DND-41 (cell line): ENCODE measurements at regions not wholly inside any gene's neighbourhood (a gene's known extent, or its start where the extent isn't known, plus 50 kb on each side); places are given as distances from the start of the nearest gene placed in this dataset.

Experiments used
- ATAC-seq: fragments of 200-7000 bp; cut with Tn5 transposase; 3 replicates; pipeline ENCODE4 v1.9.1; 2021; ENCODE audit warnings: low read depth; ENCODE audit not compliant: insufficient read depth
- DNase-seq: peaks from one replicate; pipeline ENCODE4 v3.0.0-alpha.2; 2020
- H2AFZ ChIP-seq: 2 replicates; pipeline ENCODE4 v1.6.0; 2012; ENCODE audit warnings: low read depth, low read length
- H3K27ac ChIP-seq: 2 replicates; pipeline ENCODE4 v1.5.1; 2012; ENCODE audit warnings: low read length, inconsistent platforms
- H3K27me3 ChIP-seq: fragments of 200-600 bp; sonication (generic); 2 replicates; pipeline ENCODE4 v1.6.0; 2012; ENCODE audit warnings: low read length, mild to moderate bottlenecking, inconsistent platforms; ENCODE audit not compliant: insufficient read depth, poor library complexity
- H3K36me3 ChIP-seq: 2 replicates; pipeline ENCODE4 v1.5.1; 2012; ENCODE audit warnings: low read length, inconsistent platforms; ENCODE audit not compliant: insufficient read depth
- H3K4me1 ChIP-seq: 2 replicates; pipeline ENCODE4 v1.5.1; 2012; ENCODE audit warnings: mild to moderate bottlenecking, low read length; ENCODE audit not compliant: insufficient read depth
- H3K4me2 ChIP-seq: 2 replicates; pipeline ENCODE4 v1.6.0; 2012; ENCODE audit warnings: mild to moderate bottlenecking, moderate library complexity, low read length, inconsistent platforms; ENCODE audit not compliant: insufficient read depth
- H3K4me3 ChIP-seq, 2 experiments: fragments of 200-600 bp in 1 of 2; shearing (Covaris generic) in 1 of 2; 2 replicates each; pipeline ENCODE4 v1.5.1; 2012 to 2016; ENCODE audit warnings: inconsistent platforms in 2 of 2, low read length in 2 of 2, mild to moderate bottlenecking in 2 of 2, low read depth in 1 of 2, moderate library complexity in 1 of 2
- H3K79me2 ChIP-seq: 2 replicates; pipeline ENCODE4 v1.6.0; 2012; ENCODE audit warnings: low read length, inconsistent platforms; ENCODE audit not compliant: insufficient read depth
- H3K9ac ChIP-seq: 2 replicates; pipeline ENCODE4 v1.6.0; 2012; ENCODE audit warnings: low read depth, mild to moderate bottlenecking, inconsistent platforms, low read length, moderate library complexity
- H3K9me3 ChIP-seq: 2 replicates; pipeline ENCODE4 v1.5.1; 2012; ENCODE audit warnings: low read length, moderate library complexity, mild to moderate bottlenecking, inconsistent platforms; ENCODE audit not compliant: insufficient read depth, severe bottlenecking
- H4K20me1 ChIP-seq: 2 replicates; pipeline ENCODE4 v1.6.0; 2012; ENCODE audit warnings: low read length; ENCODE audit not compliant: insufficient read depth
- EZH2 ChIP-seq: IDR thresholded peaks from 3 replicates; pipeline ENCODE4 v1.6.1; 2012; ENCODE audit warnings: borderline replicate concordance, low read depth, mild to moderate bottlenecking, moderate library complexity, low read length, inconsistent platforms; ENCODE audit not compliant: severe bottlenecking
- TF ChIP-seq, protein P1 (sequence below): IDR thresholded peaks from 2 replicates; pipeline ENCODE4 v1.5.1; 2012; ENCODE audit warnings: borderline replicate concordance, low read length, moderate library complexity, mild to moderate bottlenecking; ENCODE audit not compliant: poor library complexity, severe bottlenecking; ENCODE audit errors: extremely low read depth

GRCh38 chr16:65665586-65665985, 543.7 kb upstream of the CDH11 start:
- no peak overlapping the region for H3K9ac ChIP-seq
- H3K4me3 ChIP-seq: no peak overlapping the region
- no peaks in the 10 kb centered on the region for H3K36me3 ChIP-seq
- H3K9me3 ChIP-seq: no peaks in the 10 kb centered on the region
- TF ChIP-seq, protein P1, sequence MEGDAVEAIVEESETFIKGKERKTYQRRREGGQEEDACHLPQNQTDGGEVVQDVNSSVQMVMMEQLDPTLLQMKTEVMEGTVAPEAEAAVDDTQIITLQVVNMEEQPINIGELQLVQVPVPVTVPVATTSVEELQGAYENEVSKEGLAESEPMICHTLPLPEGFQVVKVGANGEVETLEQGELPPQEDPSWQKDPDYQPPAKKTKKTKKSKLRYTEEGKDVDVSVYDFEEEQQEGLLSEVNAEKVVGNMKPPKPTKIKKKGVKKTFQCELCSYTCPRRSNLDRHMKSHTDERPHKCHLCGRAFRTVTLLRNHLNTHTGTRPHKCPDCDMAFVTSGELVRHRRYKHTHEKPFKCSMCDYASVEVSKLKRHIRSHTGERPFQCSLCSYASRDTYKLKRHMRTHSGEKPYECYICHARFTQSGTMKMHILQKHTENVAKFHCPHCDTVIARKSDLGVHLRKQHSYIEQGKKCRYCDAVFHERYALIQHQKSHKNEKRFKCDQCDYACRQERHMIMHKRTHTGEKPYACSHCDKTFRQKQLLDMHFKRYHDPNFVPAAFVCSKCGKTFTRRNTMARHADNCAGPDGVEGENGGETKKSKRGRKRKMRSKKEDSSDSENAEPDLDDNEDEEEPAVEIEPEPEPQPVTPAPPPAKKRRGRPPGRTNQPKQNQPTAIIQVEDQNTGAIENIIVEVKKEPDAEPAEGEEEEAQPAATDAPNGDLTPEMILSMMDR: no peak
- no peak for TF ChIP-seq EZH2
- H3K79me2 ChIP-seq: no peaks in the 10 kb centered on the region
- H2AFZ ChIP-seq: no peak overlapping the region
- H4K20me1 ChIP-seq: no peaks in the 10 kb centered on the region
- H3K4me1 ChIP-seq: no peaks in the 10 kb centered on the region
- ATAC-seq: no peak
- no peaks in the 10 kb centered on the region for H3K27me3 ChIP-seq
- no peak overlapping the region for H3K4me2 ChIP-seq
- no peak overlapping the region for H3K27ac ChIP-seq
- no peak for DNase-seq

- Histone ChIP-seq H3K27me3 (no peaks in the 10 kb centered on the region), H3K9ac (no peak overlapping the region), H3K36me3 (no peaks in the 10 kb centered on the region), H3K4me2 (no peak overlapping the region), H4K20me1 (no peaks in the 10 kb centered on the region), H3K79me2 (no peaks in the 10 kb centered on the region), H3K4me3 (no peak overlapping the region), H3K27ac (no peak overlapping the region), H2AFZ (no peak overlapping the region), H3K9me3 (no peaks in the 10 kb centered on the region), H3K4me1 (no peaks in the 10 kb centered on the region)
- ATAC-seq (no peak), DNase-seq (no peak)
- TF ChIP-seq EZH2: no peak
- TF ChIP-seq, protein P1: no peak
Observed at GRCh38 chr16:65663774-65664173, 541.9 kb upstream of the CDH11 start.

DNA sequence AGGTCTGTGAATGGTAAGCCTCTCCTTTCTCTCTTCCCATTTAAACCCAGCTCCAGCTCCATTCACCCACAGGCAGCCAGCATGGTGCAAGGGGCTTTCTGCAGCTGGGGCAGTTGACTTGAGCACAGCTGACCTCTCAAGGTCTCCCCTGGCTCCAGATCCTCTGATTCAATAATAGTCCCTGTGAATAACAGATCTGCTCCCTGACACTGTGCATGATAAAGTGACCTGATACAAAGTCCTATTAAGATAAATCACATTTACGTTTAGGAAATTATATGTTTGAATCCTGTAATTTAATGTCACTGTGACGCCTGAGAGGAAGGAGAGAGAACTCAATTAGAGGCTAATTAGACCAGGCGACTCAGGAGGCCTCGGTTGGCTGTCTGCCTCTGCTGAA, 540.4 kb upstream of the CDH11 start:
- no peak overlapping the region for H2AFZ ChIP-seq
- H3K27me3 ChIP-seq: no peaks in the 10 kb centered on the region
- no peak for ATAC-seq
- H3K4me2 ChIP-seq: no peak overlapping the region
- no peaks in the 10 kb centered on the region for H3K4me1 ChIP-seq
- no peaks in the 10 kb centered on the region for H4K20me1 ChIP-seq
- H3K4me3 ChIP-seq: no peak overlapping the region
- H3K36me3 ChIP-seq: no peaks in the 10 kb centered on the region
- no peak overlapping the region for H3K9ac ChIP-seq
- TF ChIP-seq, protein P1: no peak
- TF ChIP-seq EZH2: no peak
- H3K79me2 ChIP-seq: no peaks in the 10 kb centered on the region
- no peak for DNase-seq
- H3K9me3 ChIP-seq: no peaks in the 10 kb centered on the region
- H3K27ac ChIP-seq: no peak overlapping the region

- no peaks in the 10 kb centered on the region for H3K27me3 ChIP-seq
- no peak for DNase-seq
- no peaks in the 10 kb centered on the region for H3K79me2 ChIP-seq
- H3K27ac ChIP-seq: no peak overlapping the region
- no peak overlapping the region for H3K4me3 ChIP-seq
- no peaks in the 10 kb centered on the region for H3K9me3 ChIP-seq
- TF ChIP-seq, protein P1: no peak
- TF ChIP-seq EZH2: no peak
- H3K4me1 ChIP-seq: no peaks in the 10 kb centered on the region
- H3K9ac ChIP-seq: no peak overlapping the region
- no peak for ATAC-seq
- no peak overlapping the region for H3K4me2 ChIP-seq
- H4K20me1 ChIP-seq: no peaks in the 10 kb centered on the region
- no peaks in the 10 kb centered on the region for H3K36me3 ChIP-seq
- no peak overlapping the region for H2AFZ ChIP-seq
Observed at GRCh38 chr16:65661558-65661957, 539.7 kb upstream of the CDH11 start.
